ENCODE measurements at regions not wholly inside any gene's neighbourhood (a gene's known extent, or its start where the extent isn't known, plus 50 kb on each side); places are given as distances from the start of the nearest gene placed in this dataset.

- no peak for DNase-seq (ENCODE audit: low spot score)
- no peak for TF ChIP-seq CTCF (IDR thresholded peaks at IDR 0.05)
- no peak for ATAC-seq (ENCODE audit: low FRiP score)
These were observed 102.5 kb downstream of the ADAMTS15 start for GRCh38 chr11:130550984-130551383.

- ATAC-seq (ENCODE audit: low FRiP score) = no peak
- DNase-seq (ENCODE audit: low spot score) = no peak
- no peak for TF ChIP-seq CTCF (IDR thresholded peaks at IDR 0.05)
These were observed 102.9 kb downstream of the ADAMTS15 start for GRCh38 chr11:130551388-130551787.

- ATAC-seq (ENCODE audit: low FRiP score) = no peak
- TF ChIP-seq CTCF (IDR thresholded peaks at IDR 0.05) = no peak
- no peak for DNase-seq (ENCODE audit: low spot score)
These were observed 104.9 kb downstream of the ADAMTS15 start for GRCh38 chr11:130553306-130553705.

GRCh38 chr11:130554241-130555055 is 106.0 kb downstream of the ADAMTS15 start:
- no peak for ATAC-seq (ENCODE audit: low FRiP score)
- TF ChIP-seq CTCF (IDR thresholded peaks at IDR 0.05) = no peak
- DNase-seq (ENCODE audit: low spot score) = no peak

- ATAC-seq (ENCODE audit: low FRiP score) = no peak
- no peak for DNase-seq (ENCODE audit: low spot score)
- TF ChIP-seq CTCF (IDR thresholded peaks at IDR 0.05) = no peak
These were observed 106.9 kb downstream of the ADAMTS15 start for GRCh38 chr11:130555251-130555841.

- DNase-seq (ENCODE audit: low spot score) (no peak), ATAC-seq (ENCODE audit: low FRiP score) (no peak)
These were observed 111.7 kb downstream of the ADAMTS15 start for GRCh38 chr11:130560000-130560780.

More at GRCh38 chr11:130560000-130560780, 111.7 kb downstream of the ADAMTS15 start:
- TF ChIP-seq CTCF (IDR thresholded peaks at IDR 0.05) = no peak
